A673 (cell line): ENCODE measurements at regions not wholly inside any gene's neighbourhood (a gene's known extent, or its start where the extent isn't known, plus 50 kb on each side); places are given as distances from the start of the nearest gene placed in this dataset.

ENCODE experiments used
- CTCF ChIP-seq: fragments of 300-800, 200-600 bp; sonication (generic); conservative IDR thresholded peaks from 2 replicates; pipeline ENCODE4 v1.5.1; 2017; ENCODE audit warnings: low read depth, mild to moderate bottlenecking, antibody characterized with exemption, low read length, moderate library complexity, mixed read lengths
- EZH2 ChIP-seq: fragments of 200-600 bp; sonication (generic); IDR thresholded peaks from 2 replicates; pipeline ENCODE4 v1.6.1; 2017; ENCODE audit warnings: borderline replicate concordance, low read depth, mild to moderate bottlenecking, mixed read lengths, antibody characterized with exemption, low read length; ENCODE audit not compliant: poor library complexity, severe bottlenecking

GRCh38 chr3:124653071-124653796 lies 77.0 kb upstream of the UMPS start:
- TF ChIP-seq CTCF (no peak), EZH2 (no peak)
